CD4-positive, alpha-beta T cell (primary cell): ENCODE measurements at regions not wholly inside any gene's neighbourhood (a gene's known extent, or its start where the extent isn't known, plus 50 kb on each side); places are given as distances from the start of the nearest gene placed in this dataset.

Experiments used
- ATAC-seq: fragments of 200-7000 bp; cut with Tn5 transposase; one replicate; pipeline ENCODE4 v1.10.0; 2022; ENCODE audit warnings: mild to moderate bottlenecking; ENCODE audit not compliant: poor library complexity
- CTCF ChIA-PET: fragments of 350-600 bp; sonication (Branson Sonifier 250); formaldehyde crosslinking; loops from one replicate; lab custom pipeline; 2021; ENCODE audit warnings: antibody characterized with exemption, inconsistent platforms; lab: Charles Lee
- POLR2A ChIA-PET: fragments of 350-600 bp; sonication (Branson Sonifier 250); formaldehyde crosslinking; loops from one replicate; lab custom pipeline; 2021; ENCODE audit warnings: antibody characterized with exemption, inconsistent platforms; lab: Charles Lee
- DNase-seq, 14 experiments: peaks; one replicate each; pipeline ENCODE4 v3.0.0-alpha.2; 2013 to 2020; ENCODE audit warnings: mixed read lengths in 2 of 14
- H3K27ac ChIP-seq, 2 donors: one replicate each; pipeline versions ENCODE4 v1.5.1 to v1.7.0; 2013; ENCODE audit warnings: low read length in 2 of 2, low read depth in 1 of 2, mild to moderate bottlenecking in 1 of 2
- H3K27me3 ChIP-seq, 2 experiments: 1 replicate in 1 of 2; 2 replicates in 1 of 2; pipeline versions ENCODE4 v1.6.1 to v1.7.0; 2013; ENCODE audit warnings: low read length in 2 of 2, control low read depth in 1 of 2, mild to moderate bottlenecking in 1 of 2, moderate library complexity in 1 of 2; ENCODE audit not compliant: insufficient read depth in 2 of 2, control insufficient read depth in 1 of 2
- H3K36me3 ChIP-seq: one replicate; pipeline ENCODE4 v1.6.1; 2013; ENCODE audit warnings: low read length, control low read depth; ENCODE audit not compliant: insufficient read depth
- H3K4me1 ChIP-seq: one replicate; pipeline ENCODE4 v1.6.1; 2013; ENCODE audit warnings: low read length, control low read depth; ENCODE audit not compliant: insufficient read depth
- H3K4me3 ChIP-seq: one replicate; pipeline ENCODE4 v1.5.1; 2013; ENCODE audit warnings: mild to moderate bottlenecking, low read length, moderate library complexity
- H3K9me3 ChIP-seq, 2 experiments: 1 replicate in 1 of 2; 2 replicates in 1 of 2; pipeline versions ENCODE4 v1.6.1 to v1.7.0; 2013; ENCODE audit warnings: low read length in 2 of 2, mild to moderate bottlenecking in 2 of 2, control low read depth in 1 of 2, moderate library complexity in 1 of 2; ENCODE audit not compliant: control insufficient read depth in 1 of 2, insufficient read depth in 1 of 2
- H3K27ac Mint-ChIP-seq: one replicate; pipeline ENCODE4 v1.8.0; 2020; ENCODE audit warnings: mixed read lengths
- H3K27me3 Mint-ChIP-seq: one replicate; pipeline ENCODE4 v1.8.0; 2021; ENCODE audit warnings: mixed read lengths
- H3K36me3 Mint-ChIP-seq: one replicate; pipeline ENCODE4 v1.8.0; 2021; ENCODE audit warnings: low read depth, mixed read lengths
- H3K4me1 Mint-ChIP-seq: one replicate; pipeline ENCODE4 v1.8.0; 2021; ENCODE audit warnings: low read depth, mixed read lengths
- H3K4me3 Mint-ChIP-seq: one replicate; pipeline ENCODE4 v1.8.0; 2020; ENCODE audit warnings: mild to moderate bottlenecking, mixed read lengths
- H3K9me3 Mint-ChIP-seq: one replicate; pipeline ENCODE4 v1.8.0; 2020; ENCODE audit warnings: mixed read lengths
- CTCF ChIP-seq: fragments of 200-600 bp; IDR thresholded peaks from one replicate; pipeline ENCODE4 v1.8.0; 2022; ENCODE audit warnings: antibody characterized with exemption, mild to moderate bottlenecking
- intact Hi-C, 2 experiments: fragments of 100-400 bp; cut with DNase I in 1 of 2; cut with micrococcal nuclease in 1 of 2; formaldehyde crosslinking; loops; one replicate each; pipeline versions ENCODE4 v1.15.1 to v1.9.0; 2023 to 2025; cut with DNase I, micrococcal nuclease

DNA sequence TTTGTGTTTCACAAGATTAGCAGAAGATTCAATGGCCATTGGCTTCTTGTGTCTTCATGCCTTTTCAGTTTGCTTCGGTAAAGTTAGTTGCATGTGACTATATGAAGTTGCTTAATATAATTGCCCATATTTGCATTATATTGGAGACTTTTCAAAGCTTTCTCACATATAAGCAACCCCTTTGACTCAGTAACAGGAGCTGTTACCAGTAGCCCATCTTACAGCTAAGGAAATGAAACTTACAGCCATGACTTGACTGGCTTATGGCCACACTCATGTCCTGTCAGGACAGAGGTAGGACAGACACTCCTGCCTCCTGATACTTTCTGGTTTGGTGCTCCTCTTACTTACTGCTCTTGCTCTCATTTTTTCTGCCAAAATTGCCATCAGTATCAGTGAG, 1082.1 kb downstream of the BCL11B start:
- intact Hi-C loops = loop anchor here (2.0 to 10.0 kb wide), 8 partner anchors 15 to 1077 kb away; no protein-coding TSS in a partner anchor
- Histone ChIP-seq H3K27me3 (no peaks in the 10 kb centered on the region), H3K4me3 (peak overlapping the region; percentile 24), H3K27ac (peak overlapping the region; percentile 76 to 87), H3K9me3 (no peaks in the 10 kb centered on the region), H3K36me3 (no peaks in the 10 kb centered on the region), H3K4me1 (peaks cover 92% of the 10 kb centered on the region)
- ChIA-PET CTCF (interaction anchor here (1.8 kb wide), 1 partner anchor 51 kb away, joined by 7 read pairs; no protein-coding TSS in a partner anchor), POLR2A (interaction anchor here (0.6 to 18.0 kb wide), 16 partner anchors 9 to 1076 kb away, joined by 3 to 468 read pairs (median 12); partner anchors contain the start of gene BCL11B)
- Mint-ChIP-seq H3K36me3 (peaks cover 5% of the 10 kb centered on the region), H3K27ac (peak overlapping the region; percentile 93), H3K27me3 (no peaks in the 10 kb centered on the region), H3K9me3 (peaks cover 2% of the 10 kb centered on the region), H3K4me3 (peak overlapping the region; percentile 80), H3K4me1 (peaks cover 100% of the 10 kb centered on the region)
- no peak for TF ChIP-seq CTCF
- DNase-seq = no peak
- peak; percentile 5 for ATAC-seq

GRCh38 chr14:98192946-98193345, 1079.1 kb downstream of the BCL11B start:
- Histone ChIP-seq H3K36me3 (no peaks in the 10 kb centered on the region), H3K4me1 (peaks cover 93% of the 10 kb centered on the region), H3K4me3 (no peak overlapping the region), H3K27ac (peak overlapping the region; percentile 38 to 55), H3K27me3 (no peaks in the 10 kb centered on the region), H3K9me3 (no peaks in the 10 kb centered on the region)
- peak overlapping the region; percentile 93 for H3K27ac Mint-ChIP-seq
- DNase-seq (no peak), ATAC-seq (no peak)
- no peak for TF ChIP-seq CTCF
- peak overlapping the region; percentile 50 for H3K4me3 Mint-ChIP-seq
- ChIA-PET POLR2A (interaction anchor here (0.6 to 18.0 kb wide), 10 partner anchors 9 to 1073 kb away, joined by 3 to 468 read pairs (median 6); partner anchors contain the start of gene BCL11B), CTCF (interaction anchor here (1.9 kb wide), 1 partner anchor 54 kb away, joined by 10 read pairs; no protein-coding TSS in a partner anchor)
- H3K4me1 Mint-ChIP-seq = peaks cover 98% of the 10 kb centered on the region
- intact Hi-C loops = loop anchor here (5.0 to 10.0 kb wide), 4 partner anchors 34 to 1002 kb away; no protein-coding TSS in a partner anchor
- H3K9me3 Mint-ChIP-seq = peaks cover 2% of the 10 kb centered on the region
- no peaks in the 10 kb centered on the region for H3K27me3 Mint-ChIP-seq
- H3K36me3 Mint-ChIP-seq = peaks cover 20% of the 10 kb centered on the region

GRCh38 chr14:98194821-98195220, 1077.2 kb downstream of the BCL11B start:
- ChIA-PET POLR2A (interaction anchor here (0.6 to 18.0 kb wide), 16 partner anchors 9 to 1071 kb away, joined by 3 to 468 read pairs (median 5); partner anchors contain the start of gene BCL11B), CTCF (no interaction called here)
- peaks cover 98% of the 10 kb centered on the region for H3K4me1 Mint-ChIP-seq
- no peak overlapping the region for H3K4me3 Mint-ChIP-seq
- H3K36me3 Mint-ChIP-seq = peaks cover 20% of the 10 kb centered on the region
- Histone ChIP-seq H3K36me3 (no peaks in the 10 kb centered on the region), H3K27me3 (no peaks in the 10 kb centered on the region), H3K4me3 (no peak overlapping the region), H3K9me3 (no peaks in the 10 kb centered on the region), H3K27ac (peak overlapping the region in 1 of 2 donors; percentile 29), H3K4me1 (peaks cover 93% of the 10 kb centered on the region)
- peak overlapping the region; percentile 93 for H3K27ac Mint-ChIP-seq
- intact Hi-C loops = loop anchor here (5.0 to 10.0 kb wide), 6 partner anchors 32 to 1072 kb away; no protein-coding TSS in a partner anchor
- peaks cover 2% of the 10 kb centered on the region for H3K9me3 Mint-ChIP-seq
- ATAC-seq = no peak
- no peaks in the 10 kb centered on the region for H3K27me3 Mint-ChIP-seq
- no peak for DNase-seq
- TF ChIP-seq CTCF = no peak
